Progenitor cell of endocrine pancreas (in vitro differentiated cells): ENCODE measurements at regions not wholly inside any gene's neighbourhood (a gene's known extent, or its start where the extent isn't known, plus 50 kb on each side); places are given as distances from the start of the nearest gene placed in this dataset.

Source experiments
- DNase-seq: peaks from one replicate; pipeline ENCODE4 v3.0.0; 2021; ENCODE audit warnings: low spot score; ENCODE audit not compliant: unreplicated experiment
- H3K27ac Mint-ChIP-seq: 2 replicates; pipeline ENCODE4 v1.8.0; 2021; ENCODE audit warnings: mild to moderate bottlenecking, moderate library complexity, mixed read lengths
- H3K27me3 Mint-ChIP-seq: 2 replicates; pipeline ENCODE4 v1.8.0; 2021; ENCODE audit warnings: mixed read lengths
- H3K36me3 Mint-ChIP-seq: 2 replicates; pipeline ENCODE4 v1.8.0; 2022; ENCODE audit warnings: mixed read lengths; ENCODE audit not compliant: insufficient read depth
- H3K4me1 Mint-ChIP-seq: 2 replicates; pipeline ENCODE4 v1.8.0; 2021; ENCODE audit warnings: low read depth, mixed read lengths
- H3K4me3 Mint-ChIP-seq: 2 replicates; pipeline ENCODE4 v1.8.0; 2021; ENCODE audit warnings: low read depth, mild to moderate bottlenecking, moderate library complexity, mixed read lengths
- H3K9me3 Mint-ChIP-seq: 2 replicates; pipeline ENCODE4 v1.8.0; 2021; ENCODE audit warnings: low read depth, mixed read lengths
- TF ChIP-seq, protein P1 (sequence below): fragments of 200-600 bp; sonication (generic); IDR thresholded peaks from one replicate; pipeline ENCODE4 v1.5.0; 2021; ENCODE audit warnings: antibody characterized with exemption, mild to moderate bottlenecking; ENCODE audit not compliant: unreplicated experiment

DNA sequence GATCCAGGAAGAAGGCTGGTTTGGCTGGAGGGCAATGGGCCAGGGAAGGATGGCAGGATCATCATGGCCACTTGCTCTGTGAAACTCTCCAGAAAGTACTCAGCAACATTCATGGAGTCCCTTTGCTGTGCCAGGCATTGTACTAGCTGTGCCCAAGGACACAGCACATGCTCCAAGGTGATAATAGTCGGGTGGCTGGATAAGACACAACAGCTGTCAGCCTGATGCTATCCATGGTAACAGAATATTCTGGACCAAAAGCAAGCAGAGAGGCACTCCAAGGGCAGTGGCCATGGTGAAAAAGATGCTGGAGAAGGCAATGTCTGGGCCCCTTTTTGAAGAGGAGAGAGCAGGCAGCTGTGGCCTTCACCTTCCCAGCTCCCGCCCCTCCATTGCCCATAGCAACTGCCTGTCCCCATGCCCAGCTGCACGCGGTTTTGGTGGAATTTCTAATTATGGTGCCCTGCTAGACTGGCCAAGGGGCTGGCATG is 113.8 kb upstream of the CPEB4 start:
- no peak for DNase-seq
- H3K9me3 Mint-ChIP-seq: no peaks in the 10 kb centered on the region
- H3K36me3 Mint-ChIP-seq: no peaks in the 10 kb centered on the region
- peaks cover 2% of the 10 kb centered on the region for H3K4me1 Mint-ChIP-seq
- no peak overlapping the region for H3K27ac Mint-ChIP-seq
- TF ChIP-seq, protein P1, sequence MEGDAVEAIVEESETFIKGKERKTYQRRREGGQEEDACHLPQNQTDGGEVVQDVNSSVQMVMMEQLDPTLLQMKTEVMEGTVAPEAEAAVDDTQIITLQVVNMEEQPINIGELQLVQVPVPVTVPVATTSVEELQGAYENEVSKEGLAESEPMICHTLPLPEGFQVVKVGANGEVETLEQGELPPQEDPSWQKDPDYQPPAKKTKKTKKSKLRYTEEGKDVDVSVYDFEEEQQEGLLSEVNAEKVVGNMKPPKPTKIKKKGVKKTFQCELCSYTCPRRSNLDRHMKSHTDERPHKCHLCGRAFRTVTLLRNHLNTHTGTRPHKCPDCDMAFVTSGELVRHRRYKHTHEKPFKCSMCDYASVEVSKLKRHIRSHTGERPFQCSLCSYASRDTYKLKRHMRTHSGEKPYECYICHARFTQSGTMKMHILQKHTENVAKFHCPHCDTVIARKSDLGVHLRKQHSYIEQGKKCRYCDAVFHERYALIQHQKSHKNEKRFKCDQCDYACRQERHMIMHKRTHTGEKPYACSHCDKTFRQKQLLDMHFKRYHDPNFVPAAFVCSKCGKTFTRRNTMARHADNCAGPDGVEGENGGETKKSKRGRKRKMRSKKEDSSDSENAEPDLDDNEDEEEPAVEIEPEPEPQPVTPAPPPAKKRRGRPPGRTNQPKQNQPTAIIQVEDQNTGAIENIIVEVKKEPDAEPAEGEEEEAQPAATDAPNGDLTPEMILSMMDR: no peak
- no peak overlapping the region for H3K4me3 Mint-ChIP-seq
- peaks cover 32% of the 10 kb centered on the region for H3K27me3 Mint-ChIP-seq

DNA sequence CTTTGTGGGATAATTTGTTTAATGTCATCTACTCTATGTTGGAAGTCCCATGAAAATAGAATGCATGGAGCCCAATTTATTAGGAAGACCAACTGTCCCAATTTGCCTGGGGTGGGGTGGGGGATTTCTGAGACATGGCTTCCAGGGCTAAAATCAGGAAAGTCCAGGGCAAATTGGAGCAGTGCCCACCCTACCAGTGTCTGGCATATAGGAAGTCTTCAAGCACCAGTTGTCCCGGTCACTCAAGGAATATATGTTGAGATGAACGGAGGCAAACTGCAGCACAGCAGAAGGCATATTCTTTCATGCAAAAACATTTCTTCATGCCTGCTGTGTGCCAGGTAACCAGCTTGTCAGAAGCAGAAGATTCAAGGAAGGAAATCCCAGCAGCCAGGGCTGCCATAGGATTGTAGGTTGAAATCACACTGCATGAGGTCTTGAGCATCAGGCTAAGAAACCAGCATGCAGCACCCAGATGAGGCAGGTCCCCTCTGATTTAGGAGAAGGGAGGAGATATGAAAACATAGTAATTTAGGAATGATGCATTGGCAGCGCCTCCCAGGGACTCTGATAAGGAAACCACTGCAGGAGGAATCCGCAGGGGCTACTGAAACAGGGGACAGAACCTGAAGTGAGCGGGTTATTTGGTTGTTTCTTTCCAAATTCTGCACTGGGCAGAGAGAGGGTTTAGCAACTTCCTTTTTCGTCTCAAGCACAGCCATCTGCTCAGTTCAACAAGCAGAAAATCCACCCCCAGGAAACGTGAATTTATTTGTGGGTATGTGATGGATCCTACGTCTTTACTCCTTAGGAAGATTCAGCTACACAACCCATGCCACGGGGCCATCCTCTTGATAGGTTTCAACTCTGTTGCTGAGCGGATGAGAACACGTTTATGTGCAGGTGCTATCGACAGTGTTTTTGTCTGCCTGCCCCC is 112.6 kb upstream of the CPEB4 start:
- Mint-ChIP-seq H3K9me3 (no peaks in the 10 kb centered on the region), H3K27me3 (peaks cover 28% of the 10 kb centered on the region), H3K4me1 (peaks cover 2% of the 10 kb centered on the region), H3K4me3 (no peak overlapping the region), H3K36me3 (no peaks in the 10 kb centered on the region), H3K27ac (no peak overlapping the region)
- DNase-seq: no peak
- TF ChIP-seq, protein P1: no peak

DNA sequence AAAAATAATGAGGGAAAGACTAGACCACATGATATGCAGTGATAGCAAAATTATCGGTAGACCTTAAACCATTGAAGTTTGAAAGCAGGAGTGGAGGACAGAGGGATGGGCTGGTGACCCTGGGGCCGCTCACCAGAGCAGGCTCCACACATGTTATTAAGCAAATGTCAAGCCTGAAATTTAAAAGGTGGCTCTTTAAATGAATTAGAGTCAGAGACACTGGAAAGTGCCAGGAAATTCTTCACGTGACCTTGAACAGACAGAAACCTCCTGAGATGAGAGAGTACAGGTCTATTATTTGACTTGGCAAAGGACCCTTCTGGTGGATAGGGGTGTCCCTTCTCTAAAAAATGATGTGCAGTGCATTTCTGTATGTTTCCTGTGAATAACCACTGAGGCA is 111.0 kb upstream of the CPEB4 start:
- DNase-seq: no peak
- H3K9me3 Mint-ChIP-seq: no peaks in the 10 kb centered on the region
- H3K4me1 Mint-ChIP-seq: peaks cover 8% of the 10 kb centered on the region
- TF ChIP-seq, protein P1: no peak
- no peak overlapping the region for H3K27ac Mint-ChIP-seq
- H3K4me3 Mint-ChIP-seq: no peak overlapping the region
- H3K27me3 Mint-ChIP-seq: peaks cover 25% of the 10 kb centered on the region
- no peaks in the 10 kb centered on the region for H3K36me3 Mint-ChIP-seq

DNA sequence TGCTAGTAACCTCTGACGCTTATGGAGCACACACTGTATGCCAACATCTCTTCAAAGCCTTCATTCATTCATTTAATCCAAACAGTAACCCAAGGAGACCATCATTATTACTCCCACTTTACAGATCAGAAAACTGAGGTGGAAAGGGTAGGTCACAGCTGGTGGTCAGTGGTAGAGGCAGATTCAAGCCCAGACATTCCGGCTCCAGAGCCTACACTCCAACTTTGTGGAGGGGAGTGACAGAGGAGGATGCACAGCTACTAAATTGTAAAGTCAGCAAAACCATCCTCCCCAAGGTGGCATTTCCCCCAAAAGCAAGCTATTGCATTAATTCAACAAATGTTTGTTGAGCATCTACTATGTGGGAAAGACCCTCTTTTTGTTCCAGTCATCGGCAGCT is 110.5 kb upstream of the CPEB4 start:
- TF ChIP-seq, protein P1: no peak
- DNase-seq: no peak
- no peak overlapping the region for H3K27ac Mint-ChIP-seq
- H3K27me3 Mint-ChIP-seq: peaks cover 25% of the 10 kb centered on the region
- H3K36me3 Mint-ChIP-seq: no peaks in the 10 kb centered on the region
- H3K9me3 Mint-ChIP-seq: no peaks in the 10 kb centered on the region
- H3K4me3 Mint-ChIP-seq: no peak overlapping the region
- peaks cover 9% of the 10 kb centered on the region for H3K4me1 Mint-ChIP-seq

DNA sequence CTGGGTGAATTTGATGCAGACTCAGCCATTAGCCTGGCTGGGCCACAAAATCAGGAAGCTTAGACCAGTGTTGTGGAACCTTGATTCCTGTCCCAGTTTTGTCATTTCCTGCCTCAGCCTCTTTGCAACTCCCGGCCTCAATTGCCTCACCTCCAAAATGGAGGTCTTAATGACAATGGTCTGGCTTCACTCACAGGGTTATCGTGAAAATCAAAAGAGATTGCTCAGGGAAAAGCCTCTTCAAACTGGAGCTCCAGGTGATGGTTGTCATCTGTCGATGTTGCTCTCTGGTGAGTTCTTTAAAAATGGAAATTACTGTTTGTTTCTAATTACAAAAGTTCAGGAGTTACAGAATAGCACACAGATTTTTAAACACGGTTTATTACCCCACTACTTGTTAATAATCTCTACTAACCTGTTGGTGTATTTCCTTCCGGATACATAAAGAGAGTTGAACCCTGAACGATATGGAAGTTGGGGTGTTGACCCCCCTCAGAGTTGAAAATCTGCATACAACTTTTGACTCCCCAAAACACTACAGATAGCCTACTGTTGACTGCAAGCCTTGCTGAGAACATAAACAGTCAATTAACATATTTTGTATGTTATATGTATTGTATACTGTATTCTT is 109.9 kb upstream of the CPEB4 start:
- Mint-ChIP-seq H3K27ac (no peak overlapping the region), H3K9me3 (no peaks in the 10 kb centered on the region), H3K36me3 (no peaks in the 10 kb centered on the region), H3K4me3 (no peak overlapping the region), H3K27me3 (peaks cover 25% of the 10 kb centered on the region), H3K4me1 (peaks cover 9% of the 10 kb centered on the region)
- TF ChIP-seq, protein P1: no peak
- DNase-seq: no peak
